HG03342 (cell line): ENCODE measurements at regions not wholly inside any gene's neighbourhood (a gene's known extent, or its start where the extent isn't known, plus 50 kb on each side); places are given as distances from the start of the nearest gene placed in this dataset.

Experiments
- ATAC-seq: cut with Tn5 transposase; IDR thresholded peaks from one replicate; pipeline ENCODE4 v1.9.1; 2021; ENCODE audit warnings: mild to moderate bottlenecking, moderate library complexity; ENCODE audit not compliant: unreplicated experiment

- ATAC-seq = no peak
These were observed 139.2 kb upstream of the EOMES start for GRCh38 chr3:27861046-27862036.

GRCh38 chr3:27865731-27866130 lies 143.6 kb upstream of the EOMES start:
- ATAC-seq = no peak

GRCh38 chr3:27869152-27869551 lies 147.0 kb upstream of the EOMES start:
- no peak for ATAC-seq

- no peak for ATAC-seq
These were observed 155.2 kb upstream of the EOMES start for GRCh38 chr3:27877061-27878013.

GRCh38 chr3:27878014-27878383 lies 155.9 kb upstream of the EOMES start:
- no peak for ATAC-seq

GRCh38 chr3:27880969-27881892 lies 159.1 kb upstream of the EOMES start:
- peak; percentile 58 for ATAC-seq

GRCh38 chr3:27883266-27883665 lies 161.1 kb upstream of the EOMES start:
- no peak for ATAC-seq

- no peak for ATAC-seq
These were observed 163.5 kb upstream of the EOMES start for GRCh38 chr3:27885641-27886040.

- no peak for ATAC-seq
These were observed 166.4 kb upstream of the EOMES start for GRCh38 chr3:27888562-27888961.

- no peak for ATAC-seq
These were observed 167.6 kb upstream of the EOMES start for GRCh38 chr3:27889745-27890144.

GRCh38 chr3:27900316-27900715 lies 178.2 kb upstream of the EOMES start:
- no peak for ATAC-seq

GRCh38 chr3:27903446-27903845 lies 181.3 kb upstream of the EOMES start:
- ATAC-seq = no peak

GRCh38 chr3:27905625-27906024 lies 183.5 kb upstream of the EOMES start:
- ATAC-seq = no peak

GRCh38 chr3:27907148-27907547 lies 185.0 kb upstream of the EOMES start:
- ATAC-seq = no peak

GRCh38 chr3:27907929-27908328 lies 185.8 kb upstream of the EOMES start:
- no peak for ATAC-seq

- no peak for ATAC-seq
These were observed 188.3 kb upstream of the EOMES start for GRCh38 chr3:27910456-27910855.

GRCh38 chr3:27914199-27914598 lies 192.1 kb upstream of the EOMES start:
- no peak for ATAC-seq

- ATAC-seq = no peak
These were observed 201.4 kb upstream of the EOMES start for GRCh38 chr3:27923349-27924068.

- ATAC-seq = no peak
These were observed 205.8 kb upstream of the EOMES start for GRCh38 chr3:27927882-27928281.

- no peak for ATAC-seq
These were observed 208.0 kb upstream of the EOMES start for GRCh38 chr3:27930052-27930602.
